DOHH2 (cell line): ENCODE measurements at regions not wholly inside any gene's neighbourhood (a gene's known extent, or its start where the extent isn't known, plus 50 kb on each side); places are given as distances from the start of the nearest gene placed in this dataset.

ENCODE experiments used
- EZH2phosphoT487 ChIP-seq: fragments of 200-600 bp; sonication (generic); IDR thresholded peaks from 2 replicates; pipeline ENCODE4 v1.6.1; 2017; ENCODE audit warnings: borderline replicate concordance, mild to moderate bottlenecking, antibody characterized with exemption, low read length, moderate library complexity, mixed read lengths
- TF ChIP-seq, protein P1 (sequence below): fragments of 200-600 bp; sonication (generic); IDR thresholded peaks from one replicate; pipeline ENCODE4 v1.5.1; 2014; ENCODE audit warnings: antibody characterized with exemption, mild to moderate bottlenecking, low read depth, low read length; ENCODE audit not compliant: poor library complexity, severe bottlenecking

DNA sequence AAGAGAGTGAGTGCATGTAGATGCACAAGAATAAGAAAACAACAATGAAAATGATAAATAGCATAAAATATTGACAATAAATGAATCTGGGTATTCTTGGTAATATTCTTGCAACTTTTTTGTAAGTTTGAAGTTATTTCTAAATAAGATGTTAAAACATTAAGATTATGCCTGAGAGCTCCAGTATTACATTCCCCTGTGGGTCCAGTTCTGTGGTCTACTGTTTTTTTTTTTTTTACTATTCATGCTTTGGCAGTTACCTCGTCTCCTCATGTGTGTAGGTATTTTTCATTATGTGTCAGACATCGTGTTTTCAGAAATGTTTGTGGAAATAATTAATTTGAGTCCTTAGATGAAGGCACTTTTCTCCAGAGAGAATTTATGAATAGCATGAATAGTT lies 386.2 kb downstream of the AACS start:
- TF ChIP-seq, protein P1, sequence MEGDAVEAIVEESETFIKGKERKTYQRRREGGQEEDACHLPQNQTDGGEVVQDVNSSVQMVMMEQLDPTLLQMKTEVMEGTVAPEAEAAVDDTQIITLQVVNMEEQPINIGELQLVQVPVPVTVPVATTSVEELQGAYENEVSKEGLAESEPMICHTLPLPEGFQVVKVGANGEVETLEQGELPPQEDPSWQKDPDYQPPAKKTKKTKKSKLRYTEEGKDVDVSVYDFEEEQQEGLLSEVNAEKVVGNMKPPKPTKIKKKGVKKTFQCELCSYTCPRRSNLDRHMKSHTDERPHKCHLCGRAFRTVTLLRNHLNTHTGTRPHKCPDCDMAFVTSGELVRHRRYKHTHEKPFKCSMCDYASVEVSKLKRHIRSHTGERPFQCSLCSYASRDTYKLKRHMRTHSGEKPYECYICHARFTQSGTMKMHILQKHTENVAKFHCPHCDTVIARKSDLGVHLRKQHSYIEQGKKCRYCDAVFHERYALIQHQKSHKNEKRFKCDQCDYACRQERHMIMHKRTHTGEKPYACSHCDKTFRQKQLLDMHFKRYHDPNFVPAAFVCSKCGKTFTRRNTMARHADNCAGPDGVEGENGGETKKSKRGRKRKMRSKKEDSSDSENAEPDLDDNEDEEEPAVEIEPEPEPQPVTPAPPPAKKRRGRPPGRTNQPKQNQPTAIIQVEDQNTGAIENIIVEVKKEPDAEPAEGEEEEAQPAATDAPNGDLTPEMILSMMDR = no peak
- no peak for TF ChIP-seq EZH2phosphoT487
